Hepatocyte (in vitro differentiated cells): ENCODE measurements at regions not wholly inside any gene's neighbourhood (a gene's known extent, or its start where the extent isn't known, plus 50 kb on each side); places are given as distances from the start of the nearest gene placed in this dataset.

ENCODE experiments used
- CTCF ChIP-seq: fragments of 200-600 bp; sonication (generic); IDR thresholded peaks from 2 replicates; pipeline ENCODE4 v1.5.1; 2016; ENCODE audit warnings: antibody characterized with exemption, mild to moderate bottlenecking; ENCODE audit not compliant: poor library complexity
- EZH2 ChIP-seq: fragments of 200-600 bp; sonication (generic); IDR thresholded peaks from 2 replicates; pipeline ENCODE4 v1.6.1; 2016; ENCODE audit warnings: antibody characterized with exemption, mild to moderate bottlenecking, borderline replicate concordance
- EZH2phosphoT487 ChIP-seq: fragments of 200-600 bp; sonication (generic); IDR thresholded peaks from one replicate; pipeline ENCODE4 v1.6.1; 2018; ENCODE audit warnings: antibody characterized with exemption, mild to moderate bottlenecking, low read depth, moderate library complexity; ENCODE audit not compliant: unreplicated experiment, severe bottlenecking

DNA sequence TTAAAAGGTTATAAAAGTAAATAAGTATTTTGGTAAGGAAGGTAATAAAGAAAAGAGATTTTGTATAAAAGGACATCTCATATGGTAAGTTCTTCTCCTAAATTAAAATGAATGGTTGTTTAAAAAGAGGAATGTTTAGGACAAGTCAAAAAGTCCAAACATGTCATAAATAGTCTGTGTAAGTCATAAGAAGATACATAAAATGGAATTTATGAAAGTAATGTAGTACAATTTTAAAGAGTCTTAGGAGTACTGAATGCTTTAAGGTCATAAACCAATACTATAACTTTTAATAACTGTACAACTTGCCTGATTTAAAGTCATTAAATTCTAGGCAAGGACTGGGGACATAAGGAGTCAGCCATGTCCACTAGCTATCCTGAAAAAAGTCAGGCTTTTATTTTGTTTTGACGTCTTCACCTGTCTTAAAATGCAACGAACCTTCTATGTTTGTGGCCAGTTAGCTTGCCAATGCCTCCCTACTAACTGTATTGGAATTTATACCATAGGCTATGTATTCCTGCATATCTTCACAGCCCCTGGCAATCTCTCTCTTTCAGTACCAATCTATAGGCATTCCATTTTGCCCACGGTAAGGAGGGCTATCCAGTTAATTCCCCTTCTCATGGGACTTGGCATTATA, 312.3 kb upstream of the LRRTM4 start:
- TF ChIP-seq EZH2phosphoT487 (no peak), CTCF (no peak), EZH2 (no peak)
